GM19099 (cell line): ENCODE measurements at regions not wholly inside any gene's neighbourhood (a gene's known extent, or its start where the extent isn't known, plus 50 kb on each side); places are given as distances from the start of the nearest gene placed in this dataset.

ENCODE experiments used
- POLR2A ChIP-seq: IDR thresholded peaks from 3 replicates; pipeline ENCODE4 v1.6.1; 2011; ENCODE audit warnings: low read depth; ENCODE audit not compliant: insufficient read length; ENCODE audit errors: extremely low read depth

- TF ChIP-seq POLR2A, result no peak
These were observed 185.5 kb upstream of the NFE2L3 start for GRCh38 chr7:25966469-25966868.

GRCh38 chr7:25967278-25968204, 184.5 kb upstream of the NFE2L3 start:
- TF ChIP-seq POLR2A, result peak; percentile 54

- TF ChIP-seq POLR2A, result peak; percentile 50
These were observed 183.6 kb upstream of the NFE2L3 start for GRCh38 chr7:25968205-25968993.

GRCh38 chr7:25970356-25970755, 181.6 kb upstream of the NFE2L3 start:
- no peak for TF ChIP-seq POLR2A

- TF ChIP-seq POLR2A, result no peak
These were observed 181.1 kb upstream of the NFE2L3 start for GRCh38 chr7:25970911-25971310.

- TF ChIP-seq POLR2A, result no peak
These were observed 175.4 kb upstream of the NFE2L3 start for GRCh38 chr7:25976630-25977029.

GRCh38 chr7:25978466-25978865, 173.5 kb upstream of the NFE2L3 start:
- TF ChIP-seq POLR2A, result no peak

GRCh38 chr7:25979605-25980004, 172.4 kb upstream of the NFE2L3 start:
- no peak for TF ChIP-seq POLR2A

GRCh38 chr7:25982684-25983083, 169.3 kb upstream of the NFE2L3 start:
- no peak for TF ChIP-seq POLR2A

- TF ChIP-seq POLR2A, result no peak
These were observed 166.8 kb upstream of the NFE2L3 start for GRCh38 chr7:25985196-25985595.

- TF ChIP-seq POLR2A, result no peak
These were observed 163.4 kb upstream of the NFE2L3 start for GRCh38 chr7:25988640-25989039.

- TF ChIP-seq POLR2A, result no peak
These were observed 162.8 kb upstream of the NFE2L3 start for GRCh38 chr7:25989140-25989705.

- no peak for TF ChIP-seq POLR2A
These were observed 157.5 kb upstream of the NFE2L3 start for GRCh38 chr7:25994433-25994994.

GRCh38 chr7:25995216-25995615, 156.8 kb upstream of the NFE2L3 start:
- TF ChIP-seq POLR2A, result no peak

GRCh38 chr7:25996006-25996408, 156.0 kb upstream of the NFE2L3 start:
- TF ChIP-seq POLR2A, result no peak
